C1 segment of cervical spinal cord (tissue), 14 donors: ENCODE measurements at regions not wholly inside any gene's neighbourhood (a gene's known extent, or its start where the extent isn't known, plus 50 kb on each side); places are given as distances from the start of the nearest gene placed in this dataset.

Experiments
- DNase-seq, 14 donors: peaks; one replicate each; lab custom pipeline; 2025; lab: John Stamatoyannopoulos, UW

DNA sequence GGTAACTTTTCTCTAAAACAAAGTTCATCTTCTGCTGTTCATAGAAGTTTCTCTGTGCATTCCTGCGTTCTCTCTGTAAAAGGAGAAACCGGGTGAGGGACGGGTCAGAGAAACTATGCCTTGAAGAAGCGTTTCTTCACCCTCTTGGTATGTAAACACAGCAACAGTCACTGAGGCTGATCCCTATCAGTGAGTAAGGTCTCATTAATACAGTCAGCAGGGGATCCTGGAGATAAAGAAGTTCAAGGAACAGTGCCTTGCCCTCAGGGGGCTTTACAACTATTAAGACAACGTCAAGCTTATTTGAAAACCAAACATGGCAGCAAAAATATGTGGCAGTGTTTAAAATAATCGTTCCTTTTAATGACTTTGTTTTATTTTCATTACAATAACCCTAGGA lies 202.9 kb upstream of the IL12B start:
- DNase-seq, result no peak

DNA sequence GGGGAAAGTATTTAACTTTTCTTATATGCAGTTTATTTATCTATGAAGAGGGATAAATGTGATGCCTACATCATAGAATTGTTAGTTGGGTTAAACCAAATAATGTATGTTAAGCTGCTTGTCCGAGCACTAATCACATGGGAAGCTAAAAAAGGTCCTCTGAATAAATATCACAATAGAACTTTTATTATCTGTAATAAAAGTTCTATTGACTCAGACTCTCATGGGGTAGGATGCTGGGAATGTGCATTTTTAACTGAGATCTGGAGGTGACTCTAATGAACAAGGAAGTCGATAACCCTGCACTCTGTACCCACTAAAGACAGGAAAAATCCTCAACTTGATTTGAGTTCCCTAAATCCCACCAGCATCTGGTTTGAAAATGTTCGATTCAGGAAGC lies 205.9 kb upstream of the IL12B start:
- no peak for DNase-seq

DNA sequence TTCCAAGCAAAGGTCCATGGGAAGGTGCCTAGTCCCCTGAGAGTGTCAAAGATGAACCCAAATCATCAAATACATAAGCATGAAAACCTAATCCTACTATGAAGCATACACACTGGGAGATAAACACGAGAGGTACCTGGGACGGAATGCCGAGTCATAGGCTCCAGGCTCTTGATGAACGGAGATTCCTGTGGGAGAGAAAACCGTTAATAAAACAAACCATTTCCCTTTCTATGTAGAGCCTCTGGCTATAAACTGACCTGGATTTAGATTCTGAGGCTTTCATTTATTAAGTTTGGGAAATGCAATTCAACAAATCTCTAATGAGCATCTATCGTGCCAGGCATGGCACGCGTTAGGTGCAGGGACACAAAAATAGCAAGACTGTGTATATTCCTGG lies 206.4 kb upstream of the IL12B start:
- DNase-seq, result no peak

DNA sequence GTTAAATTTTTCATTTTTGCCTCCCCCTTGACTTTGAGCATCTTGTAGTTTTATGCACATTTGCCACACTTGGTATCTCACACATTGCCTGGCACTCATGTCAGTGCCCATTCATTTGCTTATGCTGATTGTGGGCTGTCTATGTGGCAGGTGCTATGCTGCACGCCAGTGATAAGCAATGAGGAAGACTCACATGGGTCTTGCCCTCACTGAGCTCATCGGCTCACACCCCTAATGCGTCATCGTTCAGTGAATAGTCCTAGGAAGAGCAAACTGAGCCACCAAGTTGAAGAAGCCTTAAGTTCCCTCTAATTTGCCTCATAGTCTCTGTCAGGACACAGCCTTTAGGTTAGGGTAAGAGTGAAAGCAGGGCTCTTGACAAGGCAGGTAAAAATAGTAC lies 209.4 kb upstream of the IL12B start:
- DNase-seq, result no peak

DNA sequence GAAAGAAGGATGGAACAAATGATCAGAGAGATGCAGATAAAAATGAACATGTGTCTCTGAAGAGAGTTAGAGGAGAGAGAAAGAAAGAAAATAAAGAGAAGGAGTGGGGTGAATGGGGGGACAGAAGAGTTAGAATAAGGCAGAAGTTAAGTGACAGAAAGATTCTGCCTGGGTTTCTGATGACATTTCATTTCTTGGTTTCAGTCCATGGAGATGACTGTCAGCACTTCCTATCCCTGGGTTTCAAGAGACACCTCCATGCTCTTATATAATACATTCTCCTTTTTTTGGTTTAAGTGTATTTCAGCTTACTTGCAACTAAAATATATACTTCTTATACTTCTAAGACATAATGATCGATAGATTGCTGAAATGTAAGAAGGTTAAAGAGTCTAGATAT lies 213.0 kb upstream of the IL12B start:
- no peak for DNase-seq

DNA sequence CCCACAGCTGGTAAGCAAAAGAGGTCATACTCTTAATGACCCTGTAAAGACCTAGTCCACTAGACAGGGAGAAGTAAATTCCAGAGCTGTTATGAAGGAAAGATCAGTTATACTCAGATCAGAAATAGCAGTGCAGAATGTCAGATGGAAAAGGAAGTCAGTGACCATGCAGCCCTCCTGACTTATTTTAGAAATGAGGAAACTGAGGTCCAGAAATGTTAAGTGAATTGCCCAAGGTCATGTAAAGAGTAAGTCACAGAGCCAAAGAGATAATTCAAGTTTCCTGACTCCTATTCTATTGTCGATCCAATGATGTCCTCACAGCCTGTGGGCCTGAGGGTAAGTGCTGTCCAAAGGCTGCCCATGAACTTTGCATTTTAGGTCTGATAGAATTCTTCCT lies 214.9 kb upstream of the IL12B start:
- DNase-seq, result peak in 1 of 14 donors; percentile 39

DNA sequence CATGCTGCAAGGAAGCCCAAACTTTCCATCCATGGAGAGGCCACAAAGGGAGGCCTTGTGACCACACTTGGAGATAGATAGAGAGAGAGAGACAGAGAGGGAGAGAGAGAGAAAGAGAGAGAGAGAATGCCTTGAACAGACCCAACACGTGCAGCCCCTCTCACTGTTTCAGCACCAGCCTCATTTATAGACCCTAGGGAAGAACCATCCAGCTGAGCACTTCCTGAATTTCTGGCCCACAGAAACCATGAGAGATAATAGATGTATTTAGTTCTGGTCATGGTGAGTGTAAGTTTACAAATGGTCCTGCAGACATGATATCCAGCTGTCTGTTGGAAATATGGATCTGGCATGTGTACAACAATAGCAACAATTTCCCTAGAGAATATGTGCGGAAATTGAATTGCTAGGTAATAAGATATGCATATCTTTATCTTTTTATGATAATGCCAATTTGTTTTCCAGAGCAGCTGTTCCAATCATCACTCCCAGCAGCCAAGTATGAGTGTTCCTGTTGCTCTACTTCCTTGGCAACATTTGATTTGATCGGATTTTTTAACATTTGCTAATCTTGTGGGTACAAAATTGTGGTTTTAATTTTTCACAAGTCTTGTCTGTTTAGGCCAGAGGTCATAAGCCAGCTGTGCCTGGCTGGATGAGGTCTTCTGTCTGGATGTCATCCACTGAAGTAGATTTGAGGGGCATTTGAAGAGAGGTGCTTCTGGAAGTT lies 217.3 kb upstream of the IL12B start:
- no peak for DNase-seq

DNA sequence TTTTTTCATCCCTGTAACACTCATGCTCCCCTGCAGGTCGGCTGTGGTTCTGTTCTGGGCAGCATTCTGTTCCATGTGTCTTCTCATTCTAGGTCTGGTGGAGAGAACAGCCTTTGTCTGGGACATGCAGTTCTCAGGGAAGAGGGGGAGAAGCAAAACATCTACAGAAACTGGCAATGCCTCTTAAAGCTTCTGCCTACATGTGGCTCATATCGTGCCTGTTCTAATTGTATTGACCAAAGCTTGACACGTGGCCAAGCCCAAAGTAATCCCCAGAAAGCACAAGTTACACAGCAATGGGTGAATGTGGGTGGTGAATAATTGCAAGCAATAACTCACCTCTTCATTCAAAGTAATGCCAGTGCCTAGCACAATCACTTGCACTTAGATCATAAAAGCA lies 218.2 kb upstream of the IL12B start:
- DNase-seq, result no peak

DNA sequence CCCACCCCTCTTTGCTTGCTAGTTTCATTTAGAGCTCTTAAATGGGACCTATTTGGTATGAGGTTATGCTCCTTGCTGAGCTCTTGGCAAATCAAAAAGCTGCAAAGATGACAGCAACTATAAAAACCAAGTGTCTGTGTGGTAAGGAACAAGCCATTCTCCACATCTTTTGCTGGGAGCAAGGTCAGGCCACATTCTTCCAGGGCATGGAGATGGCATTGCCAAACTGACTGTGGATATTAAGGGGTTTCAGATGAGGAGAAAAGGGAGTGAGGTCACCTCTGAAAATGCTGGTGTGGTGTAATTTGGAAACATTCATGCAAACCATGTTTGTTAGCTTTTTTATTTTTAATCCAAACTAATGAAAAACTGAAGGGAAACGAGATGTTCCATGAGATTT lies 218.8 kb upstream of the IL12B start:
- no peak for DNase-seq

DNA sequence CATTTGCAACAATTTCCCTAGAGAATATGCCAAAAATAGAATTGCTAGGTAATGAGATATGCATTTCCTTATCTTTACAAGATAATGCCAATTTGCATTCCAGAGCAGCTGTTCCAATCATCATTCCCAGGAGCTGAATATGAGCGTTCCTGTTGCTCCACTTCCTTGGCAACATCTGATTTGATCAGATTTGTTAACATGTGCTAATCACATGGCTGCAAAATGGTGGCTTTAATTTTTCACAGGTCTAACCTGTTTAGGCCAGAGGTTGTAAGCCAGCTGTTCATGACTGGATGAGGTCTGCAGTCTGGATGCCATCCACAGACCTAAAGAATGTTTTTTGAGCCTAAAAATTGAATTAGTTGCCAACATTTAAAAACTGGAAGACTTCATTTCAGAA lies 220.7 kb upstream of the IL12B start:
- DNase-seq, result no peak

DNA sequence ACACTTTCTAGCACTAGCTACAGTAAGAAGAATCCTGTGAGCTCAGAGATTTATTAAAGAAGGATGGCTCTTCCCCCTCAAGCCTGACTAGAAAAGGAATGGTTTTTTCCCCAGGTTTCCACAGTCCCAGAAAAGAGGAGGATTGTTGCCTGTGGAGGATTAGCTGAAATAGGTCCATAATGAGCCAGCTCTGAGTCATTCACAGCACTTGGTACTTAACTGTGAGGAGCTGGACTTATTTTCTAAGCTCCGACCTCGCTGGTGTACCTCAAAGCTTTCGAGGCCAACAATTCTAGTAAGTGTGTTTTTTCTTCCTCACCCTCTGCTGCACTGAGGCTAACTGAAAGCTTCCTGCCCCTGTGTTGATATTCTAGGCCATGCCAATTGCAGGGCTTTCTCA lies 222.5 kb upstream of the IL12B start:
- DNase-seq, result no peak

DNA sequence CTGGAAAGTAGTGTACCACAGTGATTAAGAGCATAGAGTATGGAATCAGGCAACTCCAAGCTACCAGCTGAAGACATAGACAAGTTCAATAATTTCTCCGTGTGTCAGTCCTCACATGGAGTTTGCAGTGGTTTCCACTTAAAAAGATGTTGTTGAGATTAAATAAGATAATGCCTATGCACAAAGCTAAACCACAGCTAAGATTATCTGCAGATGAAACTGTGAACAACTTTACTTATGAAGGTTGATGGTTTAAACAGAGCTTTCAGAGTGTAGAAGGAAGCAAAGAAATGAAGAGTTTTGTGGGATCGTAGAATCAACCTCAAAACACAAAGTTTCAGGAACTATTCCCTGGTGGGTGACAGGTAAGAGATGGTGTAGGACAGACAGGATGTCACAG lies 223.5 kb upstream of the IL12B start:
- DNase-seq, result no peak

DNA sequence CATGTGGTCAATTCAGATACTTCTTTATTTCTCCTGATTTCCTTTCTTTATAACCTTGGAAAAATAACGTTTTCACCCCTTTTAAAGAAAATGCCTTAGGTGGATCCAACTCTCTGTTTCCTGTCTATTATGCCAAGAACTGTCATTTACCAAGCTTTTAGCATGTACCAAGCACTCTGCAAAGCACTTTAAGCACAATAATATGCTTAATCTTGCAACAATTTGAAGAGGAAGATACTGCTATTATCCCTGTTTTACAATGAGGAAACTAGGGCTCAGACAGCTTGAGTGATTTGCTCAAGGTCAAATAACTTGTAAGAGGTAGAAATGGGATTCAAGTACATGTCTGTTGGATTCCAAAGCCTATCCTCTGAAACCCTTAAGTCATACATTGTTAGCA lies 224.8 kb upstream of the IL12B start:
- DNase-seq, result no peak

DNA sequence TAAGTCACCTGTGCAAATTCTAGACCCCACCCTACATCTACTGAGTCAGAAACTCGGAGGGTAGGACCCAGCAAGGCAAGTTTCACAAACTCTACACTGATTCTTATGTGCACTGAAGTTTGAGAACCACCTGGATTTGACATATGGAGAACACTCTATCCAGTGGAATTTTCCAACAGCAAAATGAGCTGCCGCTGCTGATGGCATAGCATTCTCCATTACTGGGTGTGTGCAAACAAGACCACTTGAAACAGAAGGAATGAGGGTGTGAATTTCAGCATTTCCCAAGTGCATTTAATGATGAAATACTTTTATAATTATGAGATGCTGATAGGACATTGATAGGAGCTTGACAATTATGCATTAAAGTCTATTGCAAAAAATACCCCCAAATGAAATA lies 229.1 kb upstream of the IL12B start:
- DNase-seq, result no peak

DNA sequence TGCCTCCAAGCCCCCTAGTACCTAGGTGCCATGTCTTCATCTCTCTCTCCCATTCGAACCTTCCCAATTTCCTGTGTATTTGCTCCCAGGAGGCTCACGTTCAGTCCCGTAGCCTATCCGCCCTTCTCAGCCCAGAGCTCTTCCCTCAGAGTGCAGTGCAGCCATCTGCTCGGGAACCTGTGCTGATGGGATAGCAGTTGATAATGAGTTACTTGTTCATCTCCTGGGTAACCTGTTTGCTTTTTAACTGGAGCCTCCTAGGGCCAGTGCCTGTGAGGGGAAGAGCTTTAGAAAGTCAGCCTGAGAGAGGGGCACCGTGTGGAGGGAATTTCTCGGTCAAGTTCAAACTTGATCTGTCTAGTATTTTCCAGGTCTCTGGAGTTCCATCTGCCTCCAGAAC lies 229.8 kb upstream of the IL12B start:
- no peak for DNase-seq

DNA sequence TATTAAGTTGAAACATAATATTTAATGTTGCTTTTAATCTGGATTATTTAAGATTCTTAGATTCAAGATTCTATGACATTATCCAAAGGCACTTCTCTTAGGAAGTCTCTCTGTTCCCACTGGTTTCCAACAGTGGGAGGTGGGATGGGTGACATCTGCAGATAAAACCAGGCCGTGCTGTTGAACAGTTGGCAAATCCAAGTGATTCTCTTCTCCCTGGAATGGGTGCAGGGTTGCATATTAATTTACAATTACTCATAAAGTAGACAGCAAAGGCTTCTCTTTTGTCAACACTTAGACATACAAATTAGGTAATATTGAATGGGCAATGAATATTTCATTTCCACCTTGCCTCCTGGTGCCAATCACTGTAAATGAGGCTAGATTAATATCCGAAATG lies 233.7 kb upstream of the IL12B start:
- no peak for DNase-seq

DNA sequence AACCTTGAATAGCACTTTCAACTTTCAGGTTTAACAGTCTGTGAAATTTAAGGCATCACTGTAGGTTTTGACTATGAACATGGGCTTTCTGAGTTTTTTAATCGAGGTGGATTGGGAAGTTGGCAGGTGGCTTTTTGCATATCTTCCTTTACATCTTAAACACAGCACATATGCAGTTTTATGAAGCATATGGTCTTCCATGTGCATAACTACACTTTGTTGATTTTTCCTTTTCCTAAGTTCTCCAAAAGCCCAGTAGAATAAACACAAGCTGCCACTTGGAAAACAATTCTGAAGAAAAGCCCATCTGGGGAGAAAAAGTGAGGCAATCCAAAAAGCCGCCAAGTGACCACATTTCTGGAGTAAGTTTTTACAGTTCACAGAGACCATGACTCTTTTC lies 236.5 kb upstream of the IL12B start:
- no peak for DNase-seq

DNA sequence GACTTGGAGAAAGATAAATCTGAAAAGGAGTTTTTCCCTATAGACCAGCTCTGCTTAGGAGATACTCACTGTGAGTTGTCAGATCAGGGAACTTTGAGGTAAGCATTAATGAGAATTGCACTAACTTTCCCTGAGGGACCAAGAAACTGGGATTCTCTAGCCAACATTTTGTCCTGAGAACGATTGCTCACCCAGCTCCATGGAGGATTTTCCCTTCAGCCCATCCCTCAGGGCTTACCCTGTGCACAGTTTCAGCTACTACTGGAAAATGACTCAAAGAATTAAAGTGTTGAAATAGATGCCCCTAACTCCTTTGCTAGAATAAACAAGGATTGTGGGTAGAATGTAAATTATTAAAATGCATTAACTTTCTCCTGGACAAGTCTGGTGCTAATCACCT lies 237.2 kb upstream of the IL12B start:
- no peak for DNase-seq

DNA sequence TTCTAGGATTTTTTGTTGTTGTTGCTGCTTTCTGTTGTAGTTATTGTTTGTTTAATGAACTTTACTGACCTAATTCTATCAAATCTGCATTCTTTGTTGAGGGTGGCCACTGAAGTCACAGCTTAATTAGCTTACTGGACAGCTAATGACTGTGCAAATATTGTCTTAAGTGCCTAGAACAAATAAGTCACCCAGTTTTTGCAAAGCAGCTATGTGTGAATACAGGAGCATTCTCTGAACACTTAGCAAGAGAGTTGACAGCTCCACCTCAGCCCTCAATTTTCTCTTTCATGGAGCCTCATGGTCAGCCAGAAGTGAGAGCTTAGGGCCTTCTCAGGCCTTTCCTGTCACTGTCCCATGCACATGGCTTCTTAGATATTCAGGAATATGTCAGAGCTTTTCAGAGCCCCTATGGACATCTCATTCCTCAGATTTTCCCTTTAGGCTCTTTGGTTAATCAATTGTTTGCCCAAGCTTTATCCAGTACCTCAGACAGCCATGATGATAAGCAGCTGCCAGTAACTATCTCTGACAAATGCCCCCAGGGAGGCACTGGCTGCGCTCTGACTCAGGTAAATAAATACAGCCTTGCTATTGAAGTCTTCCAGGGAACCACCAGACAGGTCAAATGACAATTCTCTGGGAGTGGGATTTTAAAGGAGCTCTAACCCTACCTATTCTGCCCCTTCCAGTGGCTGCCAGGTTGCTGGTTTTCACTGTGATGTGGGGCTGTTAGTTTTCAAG lies 241.4 kb upstream of the IL12B start:
- DNase-seq, result no peak

DNA sequence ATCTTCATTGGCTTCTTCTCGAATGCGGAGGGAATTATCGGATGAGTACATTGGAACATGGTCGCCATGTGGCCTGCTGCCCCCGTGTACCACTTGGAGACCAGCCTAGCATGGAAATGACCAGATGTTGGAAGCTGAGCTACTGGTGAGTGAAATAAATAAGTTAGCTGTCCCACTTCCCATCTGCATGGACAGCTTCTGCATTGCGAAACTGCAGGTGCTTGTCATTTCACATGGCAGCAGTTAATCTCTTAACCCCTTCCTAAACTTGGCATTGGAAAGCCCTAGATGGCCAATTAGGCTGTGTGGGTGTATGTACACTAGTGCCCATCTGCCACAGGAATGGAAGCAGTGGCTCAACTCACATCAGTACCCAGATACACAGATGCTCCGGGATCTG lies 246.6 kb upstream of the IL12B start:
- no peak for DNase-seq

DNA sequence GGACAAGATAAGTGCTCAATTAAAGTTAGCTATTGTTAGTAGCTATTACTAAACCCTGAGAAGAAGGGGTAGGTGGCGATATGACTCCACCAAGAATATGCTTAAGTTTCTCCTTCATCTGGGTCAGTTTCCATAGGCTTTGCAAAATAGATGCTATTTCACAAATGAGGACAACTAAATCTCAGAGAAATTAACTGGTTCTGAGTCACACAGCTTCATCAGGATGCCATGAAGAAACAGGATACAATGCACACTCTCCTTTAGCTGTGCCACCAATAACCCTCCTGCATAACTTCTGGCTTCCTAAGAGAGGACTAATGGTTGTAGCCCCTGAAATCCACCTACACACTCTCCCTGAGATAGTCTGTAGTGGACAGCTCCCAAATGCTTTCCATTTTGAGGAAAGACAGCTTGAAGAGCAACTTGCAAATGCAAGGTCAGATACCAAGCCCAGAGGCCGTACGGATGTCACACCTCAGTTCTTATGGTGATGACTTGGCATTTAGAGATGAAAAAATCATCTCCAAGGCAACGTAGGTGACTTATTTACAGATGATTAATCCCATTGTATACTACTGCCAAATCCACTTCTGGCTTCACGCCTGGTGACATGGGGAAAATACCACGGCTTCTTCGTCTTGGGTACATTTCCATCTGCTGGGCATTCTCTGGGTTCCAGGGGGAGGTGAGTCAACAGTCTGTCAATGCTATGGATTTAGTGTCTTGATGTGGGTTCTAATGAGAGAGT lies 251.4 kb upstream of the IL12B start:
- peak in 1 of 14 donors; percentile 39 for DNase-seq

DNA sequence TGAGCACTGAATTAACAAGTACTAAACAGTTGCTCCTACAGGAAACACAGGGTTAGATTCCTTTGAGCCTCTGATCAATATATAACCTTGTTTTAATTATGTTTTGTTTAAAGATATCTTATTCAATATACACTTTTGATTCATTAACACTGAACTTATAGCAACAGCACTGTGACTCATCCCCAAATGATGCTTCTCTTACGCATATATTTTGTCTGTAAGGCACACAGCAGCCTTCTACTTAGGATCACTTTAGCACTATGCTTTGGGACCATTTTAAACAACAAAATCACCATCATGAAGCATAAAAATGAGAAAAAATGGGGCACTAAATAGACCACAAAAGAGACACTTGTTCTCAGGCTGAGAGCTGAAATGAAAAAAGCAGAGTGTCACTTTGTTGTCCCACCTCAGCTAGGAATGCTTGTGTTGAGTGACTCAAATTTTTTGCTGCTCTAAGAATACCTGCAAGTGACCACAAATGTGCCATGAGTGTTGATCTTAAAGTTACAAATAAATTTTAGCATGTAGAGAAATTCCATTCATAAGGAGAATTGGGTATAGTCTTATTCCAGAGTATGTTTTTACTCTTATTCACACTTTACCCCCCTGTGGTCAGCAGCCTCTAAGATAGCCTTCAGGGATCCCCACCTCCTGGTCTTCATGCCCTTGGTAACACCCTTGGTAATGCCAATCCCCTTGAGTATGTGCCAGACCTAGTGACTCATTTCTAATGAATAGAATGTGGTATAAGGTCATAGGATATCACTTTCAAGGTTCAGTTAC lies 252.7 kb upstream of the IL12B start:
- DNase-seq, result no peak
